ENCODE measurements at regions not wholly inside any gene's neighbourhood (a gene's known extent, or its start where the extent isn't known, plus 50 kb on each side); places are given as distances from the start of the nearest gene placed in this dataset.

DNA sequence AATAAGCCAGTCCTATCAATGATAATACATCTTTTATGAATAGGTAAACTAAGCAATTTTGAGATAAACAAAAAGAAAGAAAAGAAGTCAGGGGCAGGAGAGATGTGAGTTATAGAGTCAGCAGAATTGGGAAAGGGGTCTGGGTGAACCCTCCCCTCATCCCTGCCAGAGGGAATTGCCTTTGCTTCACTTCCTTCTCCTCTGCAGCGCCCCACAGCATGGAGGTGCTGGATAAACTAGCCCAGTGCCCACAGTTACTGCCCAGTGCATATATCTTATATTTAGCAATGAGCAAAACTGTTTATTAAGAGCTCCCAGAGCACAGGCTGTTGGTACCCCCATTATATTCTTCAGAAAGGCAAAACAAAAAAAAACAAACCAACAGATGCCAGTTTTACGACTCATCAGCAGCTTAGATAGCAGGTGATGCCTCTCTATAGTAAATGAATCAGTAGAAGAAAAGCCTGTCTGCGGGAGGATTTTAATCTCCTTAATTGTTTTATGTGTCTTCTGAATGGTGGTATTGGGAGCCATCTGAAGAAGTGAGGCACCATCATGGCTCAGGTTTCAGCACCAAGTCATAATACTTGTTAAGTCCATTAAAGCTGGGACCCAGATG is 419.2 kb downstream of the EPM2A start:
- TF ChIP-seq, protein P1, sequence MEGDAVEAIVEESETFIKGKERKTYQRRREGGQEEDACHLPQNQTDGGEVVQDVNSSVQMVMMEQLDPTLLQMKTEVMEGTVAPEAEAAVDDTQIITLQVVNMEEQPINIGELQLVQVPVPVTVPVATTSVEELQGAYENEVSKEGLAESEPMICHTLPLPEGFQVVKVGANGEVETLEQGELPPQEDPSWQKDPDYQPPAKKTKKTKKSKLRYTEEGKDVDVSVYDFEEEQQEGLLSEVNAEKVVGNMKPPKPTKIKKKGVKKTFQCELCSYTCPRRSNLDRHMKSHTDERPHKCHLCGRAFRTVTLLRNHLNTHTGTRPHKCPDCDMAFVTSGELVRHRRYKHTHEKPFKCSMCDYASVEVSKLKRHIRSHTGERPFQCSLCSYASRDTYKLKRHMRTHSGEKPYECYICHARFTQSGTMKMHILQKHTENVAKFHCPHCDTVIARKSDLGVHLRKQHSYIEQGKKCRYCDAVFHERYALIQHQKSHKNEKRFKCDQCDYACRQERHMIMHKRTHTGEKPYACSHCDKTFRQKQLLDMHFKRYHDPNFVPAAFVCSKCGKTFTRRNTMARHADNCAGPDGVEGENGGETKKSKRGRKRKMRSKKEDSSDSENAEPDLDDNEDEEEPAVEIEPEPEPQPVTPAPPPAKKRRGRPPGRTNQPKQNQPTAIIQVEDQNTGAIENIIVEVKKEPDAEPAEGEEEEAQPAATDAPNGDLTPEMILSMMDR (IDR thresholded peaks at IDR 0.05): no peak
- TF ChIP-seq ZNF263 (CRISPR knock-in tag; IDR thresholded peaks at IDR 0.05; ENCODE audit: low read depth) (no peak), NR3C1 (CRISPR knock-in tag; conservative IDR thresholded peaks at IDR 0.05; ENCODE audit: low read depth) (no peak), SP1 (CRISPR knock-in tag; conservative IDR thresholded peaks at IDR 0.05) (no peak), RELA (CRISPR knock-in tag; IDR thresholded peaks at IDR 0.05; ENCODE audit: borderline replicate concordance) (no peak)
- TF ChIP-seq, protein P2, sequence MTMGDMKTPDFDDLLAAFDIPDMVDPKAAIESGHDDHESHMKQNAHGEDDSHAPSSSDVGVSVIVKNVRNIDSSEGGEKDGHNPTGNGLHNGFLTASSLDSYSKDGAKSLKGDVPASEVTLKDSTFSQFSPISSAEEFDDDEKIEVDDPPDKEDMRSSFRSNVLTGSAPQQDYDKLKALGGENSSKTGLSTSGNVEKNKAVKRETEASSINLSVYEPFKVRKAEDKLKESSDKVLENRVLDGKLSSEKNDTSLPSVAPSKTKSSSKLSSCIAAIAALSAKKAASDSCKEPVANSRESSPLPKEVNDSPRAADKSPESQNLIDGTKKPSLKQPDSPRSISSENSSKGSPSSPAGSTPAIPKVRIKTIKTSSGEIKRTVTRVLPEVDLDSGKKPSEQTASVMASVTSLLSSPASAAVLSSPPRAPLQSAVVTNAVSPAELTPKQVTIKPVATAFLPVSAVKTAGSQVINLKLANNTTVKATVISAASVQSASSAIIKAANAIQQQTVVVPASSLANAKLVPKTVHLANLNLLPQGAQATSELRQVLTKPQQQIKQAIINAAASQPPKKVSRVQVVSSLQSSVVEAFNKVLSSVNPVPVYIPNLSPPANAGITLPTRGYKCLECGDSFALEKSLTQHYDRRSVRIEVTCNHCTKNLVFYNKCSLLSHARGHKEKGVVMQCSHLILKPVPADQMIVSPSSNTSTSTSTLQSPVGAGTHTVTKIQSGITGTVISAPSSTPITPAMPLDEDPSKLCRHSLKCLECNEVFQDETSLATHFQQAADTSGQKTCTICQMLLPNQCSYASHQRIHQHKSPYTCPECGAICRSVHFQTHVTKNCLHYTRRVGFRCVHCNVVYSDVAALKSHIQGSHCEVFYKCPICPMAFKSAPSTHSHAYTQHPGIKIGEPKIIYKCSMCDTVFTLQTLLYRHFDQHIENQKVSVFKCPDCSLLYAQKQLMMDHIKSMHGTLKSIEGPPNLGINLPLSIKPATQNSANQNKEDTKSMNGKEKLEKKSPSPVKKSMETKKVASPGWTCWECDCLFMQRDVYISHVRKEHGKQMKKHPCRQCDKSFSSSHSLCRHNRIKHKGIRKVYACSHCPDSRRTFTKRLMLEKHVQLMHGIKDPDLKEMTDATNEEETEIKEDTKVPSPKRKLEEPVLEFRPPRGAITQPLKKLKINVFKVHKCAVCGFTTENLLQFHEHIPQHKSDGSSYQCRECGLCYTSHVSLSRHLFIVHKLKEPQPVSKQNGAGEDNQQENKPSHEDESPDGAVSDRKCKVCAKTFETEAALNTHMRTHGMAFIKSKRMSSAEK (CRISPR knock-in tag; IDR thresholded peaks at IDR 0.05; ENCODE audit: borderline replicate concordance): no peak
- TF ChIP-seq, protein P3, sequence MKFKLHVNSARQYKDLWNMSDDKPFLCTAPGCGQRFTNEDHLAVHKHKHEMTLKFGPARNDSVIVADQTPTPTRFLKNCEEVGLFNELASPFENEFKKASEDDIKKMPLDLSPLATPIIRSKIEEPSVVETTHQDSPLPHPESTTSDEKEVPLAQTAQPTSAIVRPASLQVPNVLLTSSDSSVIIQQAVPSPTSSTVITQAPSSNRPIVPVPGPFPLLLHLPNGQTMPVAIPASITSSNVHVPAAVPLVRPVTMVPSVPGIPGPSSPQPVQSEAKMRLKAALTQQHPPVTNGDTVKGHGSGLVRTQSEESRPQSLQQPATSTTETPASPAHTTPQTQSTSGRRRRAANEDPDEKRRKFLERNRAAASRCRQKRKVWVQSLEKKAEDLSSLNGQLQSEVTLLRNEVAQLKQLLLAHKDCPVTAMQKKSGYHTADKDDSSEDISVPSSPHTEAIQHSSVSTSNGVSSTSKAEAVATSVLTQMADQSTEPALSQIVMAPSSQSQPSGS (CRISPR knock-in tag; IDR thresholded peaks at IDR 0.05; ENCODE audit: borderline replicate concordance, low read depth): no peak
- TF ChIP-seq, protein P4, sequence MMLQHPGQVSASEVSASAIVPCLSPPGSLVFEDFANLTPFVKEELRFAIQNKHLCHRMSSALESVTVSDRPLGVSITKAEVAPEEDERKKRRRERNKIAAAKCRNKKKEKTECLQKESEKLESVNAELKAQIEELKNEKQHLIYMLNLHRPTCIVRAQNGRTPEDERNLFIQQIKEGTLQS (CRISPR knock-in tag; conservative IDR thresholded peaks at IDR 0.05): no peak

Data from WTC11 (cell line).